ENCODE measurements at regions not wholly inside any gene's neighbourhood (a gene's known extent, or its start where the extent isn't known, plus 50 kb on each side); places are given as distances from the start of the nearest gene placed in this dataset.
"Not testable (repeated sequence)": the region's sequence is repeated elsewhere in the genome, so short reads cannot be mapped to it uniquely, and the experiment has no call there.

GRCh38 chr15:30030345-30030744 is 52.4 kb upstream of the GOLGA8J start:
- DNase-seq = no peak

GRCh38 chr15:30023798-30024295 is 58.9 kb upstream of the GOLGA8J start:
- DNase-seq = no peak

DNA sequence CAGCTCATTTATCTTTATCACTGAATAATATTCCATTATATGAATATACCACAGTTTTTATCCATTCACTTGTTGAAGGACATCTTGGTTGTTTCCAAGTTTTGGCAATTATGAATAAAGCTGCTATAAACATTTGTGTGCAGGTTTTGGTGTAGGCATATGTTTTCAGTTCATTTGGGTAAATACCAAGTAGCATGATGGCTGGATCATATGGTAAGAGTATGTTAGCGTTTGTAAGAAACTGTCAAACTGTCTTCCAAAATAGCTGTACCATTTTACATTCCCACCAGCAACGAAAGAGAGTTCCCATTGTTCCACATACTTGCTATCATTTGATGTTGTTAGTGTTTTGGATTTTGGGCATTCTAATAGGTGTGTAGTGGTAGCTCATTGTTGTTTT is 72.0 kb upstream of the GOLGA8J start:
- DNase-seq = no peak

DNA sequence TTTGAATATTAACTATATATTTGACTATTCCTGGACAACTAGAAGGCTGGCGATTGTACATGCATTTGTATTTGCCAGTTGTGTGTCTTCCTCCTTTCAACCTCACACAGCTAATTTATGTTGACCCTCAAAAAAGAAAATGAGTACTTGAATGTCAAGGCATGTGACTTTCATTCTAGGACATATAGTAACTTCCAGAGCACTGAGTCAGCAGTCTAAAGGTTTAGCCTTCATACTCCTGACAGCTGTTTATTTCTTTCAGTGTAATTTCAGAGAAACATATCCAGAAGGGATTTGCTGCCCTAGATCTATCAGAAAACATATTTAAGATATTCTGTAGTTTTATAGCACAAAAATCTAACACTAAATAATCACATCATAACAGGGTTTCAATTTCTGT is 74.6 kb upstream of the GOLGA8J start:
- DNase-seq = no peak

DNA sequence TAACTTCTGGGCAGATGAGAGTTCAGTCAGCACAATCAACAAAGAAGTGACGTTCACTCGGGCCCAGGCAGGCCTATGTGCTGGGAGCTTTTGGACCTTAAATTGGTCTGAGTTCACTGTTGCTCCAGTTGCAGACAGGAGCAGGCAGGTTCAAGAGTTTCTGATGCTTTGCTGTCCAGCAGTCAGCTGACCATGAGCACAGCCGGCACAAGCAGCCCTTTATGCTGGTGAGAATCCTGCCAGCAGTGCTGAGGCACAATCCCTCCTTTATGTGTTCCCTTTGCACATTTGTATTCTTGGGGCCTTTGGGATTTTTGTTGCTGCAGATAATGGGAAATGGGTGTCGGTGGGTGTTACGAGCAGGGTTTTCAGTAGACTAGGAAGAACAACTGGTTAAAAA is 81.2 kb upstream of the GOLGA8J start:
- DNase-seq = no peak

GRCh38 chr15:29998033-29998432 is 84.7 kb upstream of the GOLGA8J start:
- no peak for DNase-seq

DNA sequence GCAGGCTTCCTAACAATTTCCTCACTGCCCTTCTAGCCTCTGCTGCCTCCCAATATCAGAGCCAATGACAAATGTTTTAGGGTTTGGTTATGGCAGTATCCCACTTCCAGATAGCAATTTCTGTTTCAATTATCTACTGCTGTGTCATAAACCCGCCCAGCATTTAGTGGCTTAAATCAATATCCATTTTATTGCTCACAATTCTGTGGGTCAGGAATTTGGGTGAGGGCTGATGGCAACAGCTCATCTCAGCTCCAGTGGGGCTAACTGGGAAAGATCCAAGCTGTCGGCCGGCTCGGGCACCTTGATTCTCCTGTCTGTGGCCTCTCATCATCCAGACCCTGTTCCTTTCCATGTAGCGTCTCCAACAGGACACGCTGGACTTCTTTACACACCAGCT is 85.3 kb upstream of the GOLGA8J start:
- no peak for DNase-seq

DNA sequence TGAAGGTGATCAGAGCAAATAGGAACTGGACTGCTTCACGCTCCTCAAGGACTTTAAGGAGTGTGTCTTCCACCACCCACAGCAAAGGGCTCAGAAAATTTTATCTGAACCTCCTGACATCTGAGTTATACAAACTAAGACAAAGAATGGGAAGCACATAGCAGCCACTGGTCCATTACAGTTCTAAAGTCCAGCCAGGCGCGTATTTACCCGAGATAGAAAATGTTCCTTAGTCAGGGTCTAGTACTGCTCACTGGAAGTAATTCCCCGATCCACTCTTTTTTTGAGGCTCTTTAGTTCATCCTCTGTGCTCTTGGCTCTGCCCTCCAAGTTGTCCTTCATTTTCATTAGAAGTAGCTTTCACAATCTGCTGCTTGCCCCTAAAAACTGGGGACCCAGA is 88.5 kb upstream of the GOLGA8J start:
- no peak for DNase-seq

- DNase-seq = no peak
Observed at GRCh38 chr15:29990954-29991353, 91.8 kb upstream of the GOLGA8J start.

DNA sequence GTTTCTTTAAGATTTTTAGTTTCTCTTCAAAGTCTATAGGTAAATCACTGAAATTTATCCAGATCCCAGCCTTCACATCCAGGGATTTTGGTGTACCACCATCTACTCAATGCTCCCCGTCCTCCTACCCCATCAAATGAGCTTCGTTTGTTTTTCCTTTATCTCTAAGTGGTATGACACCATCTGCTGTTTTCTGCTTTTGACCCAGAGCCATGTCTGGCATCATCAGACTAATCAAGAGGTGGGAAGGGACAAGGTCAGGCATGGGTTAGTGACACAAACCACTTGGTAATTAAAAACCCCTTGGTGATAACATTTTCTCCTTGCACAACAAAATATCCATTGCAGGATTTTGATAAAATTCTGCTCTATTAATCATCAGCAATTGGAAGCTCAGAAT is 92.7 kb upstream of the GOLGA8J start:
- no peak for DNase-seq

- DNase-seq = no peak
Observed at GRCh38 chr15:29988701-29989100, 94.1 kb upstream of the GOLGA8J start.

GRCh38 chr15:29986946-29987345 is 95.8 kb upstream of the GOLGA8J start:
- DNase-seq = no peak

GRCh38 chr15:29978411-29979382 is 104.1 kb upstream of the GOLGA8J start:
- no peak for DNase-seq

GRCh38 chr15:29974056-29974455 is 108.7 kb upstream of the GOLGA8J start:
- DNase-seq = not testable (repeated sequence)

DNA sequence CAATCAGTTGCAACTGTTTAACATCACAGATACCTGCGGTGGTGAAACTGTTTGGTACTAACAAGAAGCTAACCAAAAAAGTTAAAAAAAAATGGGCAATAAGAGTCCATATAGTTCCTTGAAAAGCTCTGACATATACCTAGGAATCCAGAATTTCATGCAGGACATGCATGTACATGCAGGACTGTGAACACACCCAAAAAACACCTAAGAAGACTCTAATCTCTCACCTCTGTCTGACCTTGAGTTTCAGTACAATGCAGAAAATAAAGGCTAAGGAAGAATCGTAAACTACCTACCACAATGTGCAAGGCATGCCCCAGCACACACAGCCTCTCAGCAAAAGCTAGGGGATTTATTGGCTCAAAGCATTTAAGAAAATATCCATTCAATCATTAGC is 110.7 kb upstream of the GOLGA8J start:
- no peak for DNase-seq

DNA sequence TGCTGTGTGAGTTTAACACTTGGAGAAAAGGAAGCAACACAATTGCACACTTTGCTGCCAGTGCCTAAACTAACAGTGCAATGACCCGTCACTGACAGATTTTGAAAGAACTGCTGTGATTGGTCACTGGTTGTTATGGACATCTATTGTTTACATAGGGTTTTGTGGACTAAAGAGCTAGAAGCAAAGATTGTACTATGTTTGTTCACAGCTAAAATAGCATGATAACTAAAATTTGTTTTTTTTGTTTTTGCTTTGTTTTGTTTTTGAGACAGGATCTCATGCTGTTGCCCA is 112.4 kb upstream of the GOLGA8J start:
- DNase-seq = no peak

DNA sequence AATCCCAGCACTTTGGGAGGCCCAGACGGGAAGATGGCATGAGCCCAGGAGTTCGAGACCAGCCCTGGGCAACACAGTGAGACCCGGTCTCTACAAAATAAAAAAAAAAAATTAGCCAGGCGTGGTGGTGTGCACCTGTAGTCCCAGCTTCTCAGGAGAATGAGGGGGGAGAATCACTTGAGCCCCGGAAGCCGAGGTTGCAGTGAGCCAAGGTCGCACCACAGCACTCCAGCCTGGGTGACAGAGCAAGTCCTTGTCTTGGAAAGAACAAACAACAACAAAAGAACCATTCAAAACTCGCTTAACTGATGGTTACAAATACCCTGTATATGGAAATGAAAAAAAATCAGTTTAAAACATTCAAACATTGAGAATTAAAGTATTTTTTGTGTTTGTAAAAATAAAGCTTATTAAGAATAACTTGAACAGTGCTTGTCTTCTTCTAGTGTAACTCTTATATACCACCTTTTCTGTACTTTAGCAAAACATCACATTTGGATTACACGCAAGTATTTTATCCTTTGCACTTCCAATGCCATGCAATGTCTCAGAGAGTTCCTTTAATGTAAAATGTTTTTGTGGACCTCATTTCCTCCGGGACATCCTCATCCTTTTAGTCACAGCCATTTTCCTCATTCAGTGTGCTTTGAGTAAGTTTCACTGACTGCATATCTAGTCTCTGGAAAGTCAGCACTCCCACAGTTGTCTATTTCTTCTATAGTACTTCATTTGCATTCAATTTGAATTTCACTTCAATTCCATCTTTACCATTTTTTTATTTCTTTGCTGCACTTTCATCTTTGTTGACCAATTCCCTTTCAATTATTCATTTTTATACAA is 113.0 kb upstream of the GOLGA8J start:
- DNase-seq = no peak

GRCh38 chr15:29968895-29969561 is 113.7 kb upstream of the GOLGA8J start:
- no peak for DNase-seq

DNA sequence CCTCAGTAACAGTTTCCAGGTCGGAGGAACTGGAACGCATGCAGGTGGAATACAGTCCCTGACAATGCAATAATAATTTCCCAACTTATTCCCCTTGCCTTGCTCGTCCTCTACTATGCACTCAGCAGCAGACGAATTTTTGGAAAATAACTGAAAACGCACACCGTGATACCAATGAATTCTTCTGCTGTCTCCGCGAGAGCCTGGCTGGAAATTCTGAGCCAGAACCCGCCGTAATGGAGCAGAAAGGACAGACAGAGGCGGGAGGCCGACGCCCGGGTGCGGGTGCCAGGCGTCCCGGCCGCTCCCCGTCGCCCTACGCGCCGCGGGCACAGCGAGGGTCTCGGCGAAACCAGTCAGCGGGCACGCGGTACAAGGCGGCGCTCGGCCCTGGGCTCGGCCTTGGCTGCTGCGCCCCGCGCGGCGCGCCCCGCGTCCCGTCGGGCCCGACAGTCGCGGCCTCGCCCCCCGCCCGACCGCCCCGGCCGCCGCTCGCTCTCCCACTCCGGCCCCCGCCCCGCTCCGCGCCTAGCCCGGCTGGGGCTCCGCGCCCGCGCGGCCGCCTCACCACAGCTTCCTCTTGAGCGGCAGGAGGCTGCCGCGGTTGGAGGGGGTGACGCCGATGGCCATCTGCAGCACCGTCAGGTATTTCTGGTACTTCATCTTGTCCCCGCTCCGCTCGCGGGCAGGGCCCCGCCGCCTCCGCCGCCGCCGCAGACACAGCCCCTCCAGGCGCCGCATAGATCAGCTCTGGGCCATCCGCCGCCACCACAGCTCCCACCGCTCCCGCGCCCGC is 114.5 kb upstream of the GOLGA8J start:
- no peak for DNase-seq

- DNase-seq = no peak
Observed at GRCh38 chr15:29962407-29962806, 120.3 kb upstream of the GOLGA8J start.

- DNase-seq = no peak
Observed at GRCh38 chr15:29959384-29960137, 123.2 kb upstream of the GOLGA8J start.

GRCh38 chr15:29952225-29952624 is 130.0 kb upstream of the TJP1 start:
- DNase-seq = no peak
